Endothelial cell of umbilical vein (primary cell): ENCODE measurements at regions not wholly inside any gene's neighbourhood (a gene's known extent, or its start where the extent isn't known, plus 50 kb on each side); places are given as distances from the start of the nearest gene placed in this dataset.

ENCODE experiments used
- BruUV-seq: library from RNA; stranded (reverse); fragments of 400-500 nt; replicated peaks from 2 replicates; lab custom pipeline; 2021; lab: Mats Ljungman, UMichigan
- CTCF ChIA-PET: fragments of 300-600, 350-600 bp; sonication (Branson Sonifier 250); formaldehyde crosslinking; loops from one replicate; lab custom pipeline; 2021; ENCODE audit warnings: antibody characterized with exemption, inconsistent platforms; lab: Charles Lee
- POLR2A ChIA-PET: fragments of 300-600, 350-600 bp; sonication (Branson Sonifier 250); formaldehyde crosslinking; loops from one replicate; lab custom pipeline; 2021; ENCODE audit warnings: antibody characterized with exemption, inconsistent platforms; lab: Charles Lee
- DNase-seq: peaks from one replicate; pipeline ENCODE4 v3.0.0-alpha.2; 2011; ENCODE audit warnings: low read depth, low spot score
- FAIRE-seq: peaks from 2 replicates; lab custom pipeline; 2011; peaks lifted over from hg19 to GRCh38; lab: Jason Lieb, UNC
- H2AFZ ChIP-seq: 2 replicates; pipeline ENCODE4 v1.6.0; 2012; ENCODE audit warnings: low read depth, low read length, control low read depth, inconsistent platforms
- H3K27ac ChIP-seq: 2 replicates; pipeline ENCODE4 v1.5.1; 2011; ENCODE audit warnings: low read depth, mild to moderate bottlenecking, control low read depth, low read length, moderate library complexity; ENCODE audit not compliant: insufficient read depth
- H3K27me3 ChIP-seq, 2 experiments: 2 replicates each; pipeline versions ENCODE4 v1.6.0 to v1.6.1; 2011; ENCODE audit warnings: low read length in 2 of 2, mixed read lengths in 1 of 2; ENCODE audit not compliant: control insufficient read depth in 2 of 2, insufficient read depth in 2 of 2
- H3K36me3 ChIP-seq, 2 experiments: 2 replicates in 1 of 2; 3 replicates in 1 of 2; pipeline ENCODE4 v1.5.1; 2011; ENCODE audit warnings: low read length in 2 of 2, mild to moderate bottlenecking in 1 of 2, moderate library complexity in 1 of 2; ENCODE audit not compliant: control insufficient read depth in 2 of 2, insufficient read depth in 2 of 2; ENCODE audit errors: extremely low read depth in 1 of 2
- H3K4me1 ChIP-seq: 3 replicates; pipeline ENCODE4 v1.5.1; 2011; ENCODE audit warnings: mild to moderate bottlenecking, low read length; ENCODE audit not compliant: control insufficient read depth, insufficient read depth; ENCODE audit errors: extremely low read depth
- H3K4me2 ChIP-seq: 2 replicates; pipeline ENCODE4 v1.6.1; 2011; ENCODE audit warnings: low read length, control low read depth, mixed read lengths; ENCODE audit not compliant: insufficient read depth
- H3K4me3 ChIP-seq, 3 experiments: fragments of 200-600 bp in 1 of 3; sonication (generic), shearing (Covaris generic) in 1 of 3; replicated peaks in 1 of 3; 2 replicates each; pipeline ENCODE4 v1.5.1; 2011 to 2016; ENCODE audit warnings: control low read depth in 3 of 3, low read length in 3 of 3, mild to moderate bottlenecking in 2 of 3, inconsistent platforms in 1 of 3, low read depth in 1 of 3, moderate library complexity in 1 of 3; ENCODE audit not compliant: insufficient read depth in 1 of 3
- H3K79me2 ChIP-seq: 2 replicates; pipeline ENCODE4 v1.6.0; 2012; ENCODE audit warnings: low read length, inconsistent platforms; ENCODE audit not compliant: control insufficient read depth, insufficient read depth
- H3K9ac ChIP-seq: replicated peaks from 2 replicates; pipeline ENCODE3; 2011; ENCODE audit warnings: low read length, control low read depth; ENCODE audit not compliant: insufficient read depth; ENCODE audit errors: extremely low read depth
- H3K9me1 ChIP-seq: replicated peaks from 3 replicates; pipeline ENCODE4 v1.6.0; 2011; ENCODE audit warnings: mild to moderate bottlenecking, low read length; ENCODE audit not compliant: control insufficient read depth, insufficient read depth; ENCODE audit errors: extremely low read depth
- H3K9me3 ChIP-seq: replicated peaks from 2 replicates; pipeline ENCODE4 v1.5.1; 2012; ENCODE audit warnings: low read length, inconsistent platforms; ENCODE audit not compliant: control insufficient read depth, insufficient read depth
- H4K20me1 ChIP-seq: replicated peaks from 2 replicates; pipeline ENCODE3; 2011; ENCODE audit warnings: mild to moderate bottlenecking, low read length; ENCODE audit not compliant: control insufficient read depth, insufficient read depth; ENCODE audit errors: extremely low read depth
- EZH2 ChIP-seq: IDR thresholded peaks from 2 replicates; pipeline ENCODE4 v1.6.1; 2012; ENCODE audit warnings: borderline replicate concordance, low read depth, mild to moderate bottlenecking, moderate library complexity, low read length, inconsistent platforms; ENCODE audit not compliant: severe bottlenecking
- FOS ChIP-seq: IDR thresholded peaks from 2 replicates; pipeline ENCODE4 v1.6.1; 2011; ENCODE audit warnings: mild to moderate bottlenecking, low read length, moderate library complexity, borderline replicate concordance; ENCODE audit not compliant: insufficient read depth
- GATA2 ChIP-seq: IDR thresholded peaks from 2 replicates; pipeline ENCODE4 v1.7.0; 2011; ENCODE audit warnings: low read depth, mild to moderate bottlenecking, moderate library complexity, mixed read lengths, low read length; ENCODE audit not compliant: insufficient read length, insufficient read depth
- JUN ChIP-seq: IDR thresholded peaks from 2 replicates; pipeline ENCODE4 v1.6.1; 2011; ENCODE audit warnings: borderline replicate concordance, low read depth; ENCODE audit not compliant: insufficient read length, insufficient read depth
- MAX ChIP-seq: IDR thresholded peaks from 2 replicates; pipeline ENCODE4 v1.6.1; 2011; ENCODE audit not compliant: insufficient read depth, insufficient read length
- MYC ChIP-seq: IDR thresholded peaks from one replicate; pipeline ENCODE4 v1.6.1; 2011; ENCODE audit warnings: mild to moderate bottlenecking, low read depth, low read length
- POLR2A ChIP-seq: IDR thresholded peaks from 2 replicates; pipeline ENCODE4 v1.6.1; 2012; ENCODE audit warnings: low read depth, mild to moderate bottlenecking, control low read depth, low read length
- POLR2AphosphoS5 ChIP-seq: IDR thresholded peaks from 2 replicates; pipeline ENCODE4 v1.6.1; 2012; ENCODE audit warnings: low read depth, mild to moderate bottlenecking, control low read depth, low read length, moderate library complexity; ENCODE audit not compliant: insufficient read depth
- dilution Hi-C: fragments of 300-500 bp; cut with MboI; formaldehyde crosslinking; loops from one replicate; pipeline ENCODE4 v1.15.0; 2019; ENCODE audit warnings: low sequenced_read_pairs; ENCODE audit not compliant: extremely low pct_ligation_motif_present
- intact Hi-C: fragments of 100-400 bp; cut with micrococcal nuclease; formaldehyde crosslinking; loops from one replicate; pipeline ENCODE4 v1.10.0; 2022
- TF ChIP-seq, protein P1 (sequence below), 2 donors: IDR thresholded peaks; 1 replicate in 1 of 2; 2 replicates in 1 of 2; pipeline ENCODE4 v1.5.1; 2011; ENCODE audit warnings: low read length in 2 of 2, mild to moderate bottlenecking in 2 of 2, moderate library complexity in 2 of 2, control low read depth in 1 of 2, inconsistent platforms in 1 of 2, low read depth in 1 of 2; ENCODE audit not compliant: insufficient read depth in 1 of 2; ENCODE audit errors: extremely low read depth in 1 of 2

GRCh38 chr6:119768201-119768600 lies 418.6 kb upstream of the MAN1A1 start:
- dilution Hi-C loops, result no loop called here
- POLR2A ChIA-PET, result no interaction called here
- TF ChIP-seq POLR2A (no peak), EZH2 (no peak), POLR2AphosphoS5 (no peak), GATA2 (no peak), JUN (no peak), MYC (no peak), FOS (no peak), MAX (no peak)
- TF ChIP-seq, protein P1, sequence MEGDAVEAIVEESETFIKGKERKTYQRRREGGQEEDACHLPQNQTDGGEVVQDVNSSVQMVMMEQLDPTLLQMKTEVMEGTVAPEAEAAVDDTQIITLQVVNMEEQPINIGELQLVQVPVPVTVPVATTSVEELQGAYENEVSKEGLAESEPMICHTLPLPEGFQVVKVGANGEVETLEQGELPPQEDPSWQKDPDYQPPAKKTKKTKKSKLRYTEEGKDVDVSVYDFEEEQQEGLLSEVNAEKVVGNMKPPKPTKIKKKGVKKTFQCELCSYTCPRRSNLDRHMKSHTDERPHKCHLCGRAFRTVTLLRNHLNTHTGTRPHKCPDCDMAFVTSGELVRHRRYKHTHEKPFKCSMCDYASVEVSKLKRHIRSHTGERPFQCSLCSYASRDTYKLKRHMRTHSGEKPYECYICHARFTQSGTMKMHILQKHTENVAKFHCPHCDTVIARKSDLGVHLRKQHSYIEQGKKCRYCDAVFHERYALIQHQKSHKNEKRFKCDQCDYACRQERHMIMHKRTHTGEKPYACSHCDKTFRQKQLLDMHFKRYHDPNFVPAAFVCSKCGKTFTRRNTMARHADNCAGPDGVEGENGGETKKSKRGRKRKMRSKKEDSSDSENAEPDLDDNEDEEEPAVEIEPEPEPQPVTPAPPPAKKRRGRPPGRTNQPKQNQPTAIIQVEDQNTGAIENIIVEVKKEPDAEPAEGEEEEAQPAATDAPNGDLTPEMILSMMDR (IDR thresholded peaks at IDR 0.05; ENCODE audit: extremely low read depth in 1 of 2, insufficient read depth in 1 of 2, low read depth in 1 of 2, low read length in 2 of 2), result no peak
- H2AFZ ChIP-seq, result no peak overlapping the region
- H4K20me1 ChIP-seq, result no peaks in the 10 kb centered on the region
- H3K27ac ChIP-seq, result no peak overlapping the region
- no TSS peak for BruUV-seq
- no peaks in the 10 kb centered on the region for H3K4me1 ChIP-seq
- no peak for FAIRE-seq
- H3K9me3 ChIP-seq, result no peaks in the 10 kb centered on the region
- H3K36me3 ChIP-seq, result no peaks in the 10 kb centered on the region
- no peaks in the 10 kb centered on the region for H3K79me2 ChIP-seq
- intact Hi-C loops, result no loop called here
- H3K9ac ChIP-seq, result no peak overlapping the region
- H3K4me3 ChIP-seq, result no peak overlapping the region
- no peaks in the 10 kb centered on the region for H3K27me3 ChIP-seq
- H3K4me2 ChIP-seq, result no peak overlapping the region
- no peak for DNase-seq
- no peaks in the 10 kb centered on the region for H3K9me1 ChIP-seq
- CTCF ChIA-PET, result no interaction called here
